ENCODE measurements at regions not wholly inside any gene's neighbourhood (a gene's known extent, or its start where the extent isn't known, plus 50 kb on each side); places are given as distances from the start of the nearest gene placed in this dataset.
A peak's percentile ranks its signal among the peaks of the same experiment; 100 is the strongest.

DNA sequence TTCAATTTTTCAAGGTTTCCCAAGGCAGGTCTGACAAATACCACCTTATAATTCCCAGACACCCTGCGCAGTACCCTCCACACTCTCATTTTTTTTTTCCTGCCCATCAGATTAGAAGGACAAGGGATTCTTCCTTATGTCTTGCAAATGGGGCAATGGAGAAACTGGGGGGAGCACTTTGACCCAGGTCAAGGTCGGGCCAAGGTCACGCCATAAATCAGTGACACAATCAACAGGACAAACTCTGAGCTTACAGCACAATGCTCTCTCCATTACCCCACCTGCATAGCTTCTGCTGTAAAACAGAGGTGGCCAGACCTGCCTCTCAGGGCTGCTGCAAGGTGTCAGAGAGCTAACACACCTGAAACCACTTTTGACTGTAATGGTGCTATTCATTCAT is 254.4 kb upstream of the ZMIZ1 start:
- ATAC-seq, result no peak
- H3K27ac ChIP-seq, result no peak overlapping the region
- TF ChIP-seq POLR2A (IDR thresholded peaks at IDR 0.05), result no peak
- TF ChIP-seq, protein P1, sequence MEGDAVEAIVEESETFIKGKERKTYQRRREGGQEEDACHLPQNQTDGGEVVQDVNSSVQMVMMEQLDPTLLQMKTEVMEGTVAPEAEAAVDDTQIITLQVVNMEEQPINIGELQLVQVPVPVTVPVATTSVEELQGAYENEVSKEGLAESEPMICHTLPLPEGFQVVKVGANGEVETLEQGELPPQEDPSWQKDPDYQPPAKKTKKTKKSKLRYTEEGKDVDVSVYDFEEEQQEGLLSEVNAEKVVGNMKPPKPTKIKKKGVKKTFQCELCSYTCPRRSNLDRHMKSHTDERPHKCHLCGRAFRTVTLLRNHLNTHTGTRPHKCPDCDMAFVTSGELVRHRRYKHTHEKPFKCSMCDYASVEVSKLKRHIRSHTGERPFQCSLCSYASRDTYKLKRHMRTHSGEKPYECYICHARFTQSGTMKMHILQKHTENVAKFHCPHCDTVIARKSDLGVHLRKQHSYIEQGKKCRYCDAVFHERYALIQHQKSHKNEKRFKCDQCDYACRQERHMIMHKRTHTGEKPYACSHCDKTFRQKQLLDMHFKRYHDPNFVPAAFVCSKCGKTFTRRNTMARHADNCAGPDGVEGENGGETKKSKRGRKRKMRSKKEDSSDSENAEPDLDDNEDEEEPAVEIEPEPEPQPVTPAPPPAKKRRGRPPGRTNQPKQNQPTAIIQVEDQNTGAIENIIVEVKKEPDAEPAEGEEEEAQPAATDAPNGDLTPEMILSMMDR (IDR thresholded peaks at IDR 0.05), result no peak
- H3K9me3 ChIP-seq, result no peaks in the 10 kb centered on the region
- peaks cover 0 to 33% (median 12%) of the 10 kb centered on the region in 4 donors for H3K4me1 ChIP-seq
- H3K4me3 ChIP-seq, result no peak overlapping the region
- WGBS (ENCODE audit: insufficient coverage, low coverage, low lambda C conversion rate, missing lambda C conversion rate), result 67% methylated on average over 2 of the region's 3 CpGs
- intact Hi-C loops (cut with DNase I), result no loop called here
- no peaks in the 10 kb centered on the region for H3K36me3 ChIP-seq
- no peak for DNase-seq
- no peaks in the 10 kb centered on the region for H3K27me3 ChIP-seq

DNA sequence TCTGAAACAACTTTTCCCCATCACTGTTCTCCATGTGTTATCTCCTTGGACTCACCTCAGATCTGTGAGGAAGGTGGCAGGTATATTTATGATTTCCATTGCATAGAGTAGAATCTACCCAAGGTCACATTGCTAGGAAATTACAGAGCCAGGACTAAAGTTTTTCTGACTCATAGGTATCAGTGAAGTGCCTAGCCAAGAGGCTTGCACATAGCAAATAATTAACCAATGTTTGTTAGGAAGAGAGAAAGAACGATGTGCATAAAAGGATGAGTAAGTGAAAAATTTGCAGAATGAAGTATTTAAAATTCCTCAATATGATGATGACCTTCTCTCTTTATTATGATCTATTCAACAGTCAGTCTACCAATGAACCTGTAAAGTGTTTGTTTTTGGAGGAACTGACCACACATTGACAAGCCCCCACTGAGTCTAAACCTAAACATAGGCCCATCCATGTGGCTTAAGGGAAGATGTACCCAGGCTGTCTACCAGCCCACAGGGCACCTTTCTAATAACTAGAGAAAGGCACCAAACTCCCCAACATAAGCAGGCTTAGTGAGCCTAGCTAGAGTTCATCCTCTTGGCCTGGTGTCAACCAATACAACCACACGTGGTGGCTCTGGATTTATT is 252.9 kb upstream of the ZMIZ1 start:
- no peak overlapping the region for H3K27ac ChIP-seq
- no peaks in the 10 kb centered on the region for H3K36me3 ChIP-seq
- H3K4me3 ChIP-seq, result no peak overlapping the region
- 10% methylated on average over 2 of the region's 2 CpGs for WGBS (ENCODE audit: insufficient coverage, low coverage, low lambda C conversion rate, missing lambda C conversion rate)
- peaks cover 0 to 33% (median 12%) of the 10 kb centered on the region in 4 donors for H3K4me1 ChIP-seq
- intact Hi-C loops (cut with DNase I), result no loop called here
- ATAC-seq, result peak; percentile 63 to 80 (median 72)
- no peaks in the 10 kb centered on the region for H3K27me3 ChIP-seq
- TF ChIP-seq, protein P1 (IDR thresholded peaks at IDR 0.05), result no peak
- TF ChIP-seq POLR2A (IDR thresholded peaks at IDR 0.05), result no peak
- no peak for DNase-seq
- no peaks in the 10 kb centered on the region for H3K9me3 ChIP-seq

DNA sequence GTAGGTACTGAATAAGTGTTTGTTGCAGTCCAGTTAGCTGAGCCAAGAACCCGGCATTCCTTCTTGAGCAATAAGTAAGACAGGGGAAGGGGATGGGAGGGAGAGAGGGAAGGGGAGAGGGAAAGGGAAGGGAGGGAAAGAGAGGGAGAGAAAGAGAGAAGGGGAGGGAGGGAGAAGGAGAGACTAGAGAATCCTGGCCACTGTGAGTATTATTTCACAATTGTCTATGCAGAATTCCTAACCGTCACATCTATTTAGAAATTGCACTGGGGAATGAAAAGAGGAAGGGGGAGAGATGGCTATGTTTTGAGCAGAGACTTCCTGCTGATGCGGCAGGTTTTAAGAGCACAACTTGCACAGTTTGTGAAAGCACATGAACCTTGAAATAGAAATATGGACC is 251.4 kb upstream of the ZMIZ1 start:
- Histone ChIP-seq H3K27ac (no peak overlapping the region), H3K36me3 (no peaks in the 10 kb centered on the region), H3K27me3 (no peaks in the 10 kb centered on the region), H3K9me3 (no peaks in the 10 kb centered on the region), H3K4me1 (peaks cover 0 to 33% (median 12%) of the 10 kb centered on the region in 4 donors), H3K4me3 (no peak overlapping the region)
- no peak for DNase-seq
- TF ChIP-seq, protein P1 (IDR thresholded peaks at IDR 0.05), result no peak
- no peak for TF ChIP-seq POLR2A (IDR thresholded peaks at IDR 0.05)
- intact Hi-C loops (cut with DNase I), result no loop called here
- ATAC-seq, result no peak
- WGBS (ENCODE audit: insufficient coverage, low coverage, low lambda C conversion rate, missing lambda C conversion rate), result 43% methylated on average over 3 of the region's 3 CpGs

DNA sequence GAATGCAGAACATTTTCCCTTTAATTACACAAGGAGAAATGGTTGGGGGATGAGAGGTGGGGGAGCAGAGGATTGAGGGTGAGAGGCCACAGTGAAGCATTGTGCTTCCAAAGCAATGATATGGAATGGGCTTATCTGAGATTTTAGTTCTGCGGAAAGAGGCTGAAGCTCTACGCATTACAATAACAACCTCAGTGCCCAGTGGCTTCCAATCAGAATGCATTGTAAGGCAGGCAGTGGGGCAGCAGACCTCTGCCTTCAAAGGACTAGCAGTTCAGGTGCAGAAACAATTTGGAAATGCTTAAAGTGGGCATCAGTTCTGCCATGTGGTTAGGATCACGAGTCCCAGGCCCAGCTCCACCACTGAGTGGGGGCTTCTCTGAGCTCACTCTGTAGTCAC is 251.0 kb upstream of the ZMIZ1 start:
- intact Hi-C loops (cut with DNase I), result no loop called here
- no CpG with 5 or more reads among the region's 3 CpGs for WGBS (ENCODE audit: insufficient coverage, low coverage, low lambda C conversion rate, missing lambda C conversion rate)
- Histone ChIP-seq H3K27ac (no peak overlapping the region), H3K9me3 (no peaks in the 10 kb centered on the region), H3K36me3 (no peaks in the 10 kb centered on the region), H3K4me3 (no peak overlapping the region), H3K27me3 (no peaks in the 10 kb centered on the region), H3K4me1 (peaks cover 0 to 33% (median 12%) of the 10 kb centered on the region in 4 donors)
- DNase-seq (no peak), ATAC-seq (no peak)
- TF ChIP-seq POLR2A (IDR thresholded peaks at IDR 0.05), result no peak
- TF ChIP-seq, protein P1 (IDR thresholded peaks at IDR 0.05), result no peak

Measured in right lobe of liver (tissue), 6 donors.